HL-60 (cell line): ENCODE measurements at regions not wholly inside any gene's neighbourhood (a gene's known extent, or its start where the extent isn't known, plus 50 kb on each side); places are given as distances from the start of the nearest gene placed in this dataset.

Experiments used
- DNase-seq, 2 experiments: peaks; one replicate each; pipeline ENCODE4 v3.0.0-alpha.2; 2010 to 2020; ENCODE audit warnings: low read depth in 1 of 2, low spot score in 1 of 2
- H3K27ac ChIP-seq: fragments of 250-450 bp; sonication (Bioruptor Pico); replicated peaks from 2 replicates; pipeline ENCODE4 v1.5.1; 2020; ENCODE audit warnings: mild to moderate bottlenecking, moderate library complexity
- H3K27me3 ChIP-seq: fragments of 250-450 bp; sonication (Bioruptor Pico); 2 replicates; pipeline ENCODE4 v1.5.1; 2021; ENCODE audit warnings: mild to moderate bottlenecking, moderate library complexity; ENCODE audit not compliant: insufficient read depth, poor library complexity, severe bottlenecking
- H3K4me3 ChIP-seq: replicated peaks from 2 replicates; pipeline ENCODE4 v1.5.1; 2011; ENCODE audit warnings: mild to moderate bottlenecking, control low read depth, low read length; ENCODE audit not compliant: insufficient read depth
- GABPA ChIP-seq: IDR thresholded peaks from 2 replicates; pipeline ENCODE4 v1.6.1; 2012; ENCODE audit warnings: low read depth
- POLR2AphosphoS5 ChIP-seq: IDR thresholded peaks from 2 replicates; pipeline ENCODE4 v1.6.1; 2012; ENCODE audit warnings: low read depth
- SPI1 ChIP-seq: IDR thresholded peaks from 2 replicates; pipeline ENCODE4 v1.6.1; 2012; ENCODE audit warnings: low read depth, mild to moderate bottlenecking, borderline replicate concordance
- TF ChIP-seq, protein P1 (sequence below): IDR thresholded peaks from 2 replicates; pipeline ENCODE4 v1.6.1; 2012; ENCODE audit warnings: low read depth; ENCODE audit not compliant: insufficient replicate concordance
- TF ChIP-seq, protein P2 (sequence below): IDR thresholded peaks from one replicate; pipeline ENCODE4 v1.5.1; 2011; ENCODE audit warnings: low read length, control low read depth, inconsistent platforms; ENCODE audit not compliant: insufficient read depth

DNA sequence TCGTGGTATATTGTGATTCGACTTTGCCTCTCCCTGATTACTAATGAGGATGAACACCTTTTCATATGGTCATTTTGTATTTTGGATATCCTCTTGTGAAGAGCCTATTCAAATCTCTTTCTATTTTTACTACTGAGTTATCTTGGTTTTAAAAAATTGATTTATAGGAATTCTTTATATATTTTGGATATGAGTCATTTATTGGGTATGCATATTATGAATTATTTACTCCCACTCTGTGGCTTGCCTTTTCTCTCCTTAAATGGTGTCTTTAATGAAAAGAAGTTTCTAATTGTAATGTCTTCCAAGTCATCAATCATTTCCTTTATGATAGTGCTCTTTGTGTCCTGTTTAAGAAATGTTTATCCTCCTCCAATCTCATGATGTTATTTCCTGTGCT is 191.5 kb upstream of the DPH6 start:
- no peaks in the 10 kb centered on the region for H3K27me3 ChIP-seq
- TF ChIP-seq, protein P1, sequence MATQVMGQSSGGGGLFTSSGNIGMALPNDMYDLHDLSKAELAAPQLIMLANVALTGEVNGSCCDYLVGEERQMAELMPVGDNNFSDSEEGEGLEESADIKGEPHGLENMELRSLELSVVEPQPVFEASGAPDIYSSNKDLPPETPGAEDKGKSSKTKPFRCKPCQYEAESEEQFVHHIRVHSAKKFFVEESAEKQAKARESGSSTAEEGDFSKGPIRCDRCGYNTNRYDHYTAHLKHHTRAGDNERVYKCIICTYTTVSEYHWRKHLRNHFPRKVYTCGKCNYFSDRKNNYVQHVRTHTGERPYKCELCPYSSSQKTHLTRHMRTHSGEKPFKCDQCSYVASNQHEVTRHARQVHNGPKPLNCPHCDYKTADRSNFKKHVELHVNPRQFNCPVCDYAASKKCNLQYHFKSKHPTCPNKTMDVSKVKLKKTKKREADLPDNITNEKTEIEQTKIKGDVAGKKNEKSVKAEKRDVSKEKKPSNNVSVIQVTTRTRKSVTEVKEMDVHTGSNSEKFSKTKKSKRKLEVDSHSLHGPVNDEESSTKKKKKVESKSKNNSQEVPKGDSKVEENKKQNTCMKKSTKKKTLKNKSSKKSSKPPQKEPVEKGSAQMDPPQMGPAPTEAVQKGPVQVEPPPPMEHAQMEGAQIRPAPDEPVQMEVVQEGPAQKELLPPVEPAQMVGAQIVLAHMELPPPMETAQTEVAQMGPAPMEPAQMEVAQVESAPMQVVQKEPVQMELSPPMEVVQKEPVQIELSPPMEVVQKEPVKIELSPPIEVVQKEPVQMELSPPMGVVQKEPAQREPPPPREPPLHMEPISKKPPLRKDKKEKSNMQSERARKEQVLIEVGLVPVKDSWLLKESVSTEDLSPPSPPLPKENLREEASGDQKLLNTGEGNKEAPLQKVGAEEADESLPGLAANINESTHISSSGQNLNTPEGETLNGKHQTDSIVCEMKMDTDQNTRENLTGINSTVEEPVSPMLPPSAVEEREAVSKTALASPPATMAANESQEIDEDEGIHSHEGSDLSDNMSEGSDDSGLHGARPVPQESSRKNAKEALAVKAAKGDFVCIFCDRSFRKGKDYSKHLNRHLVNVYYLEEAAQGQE, result no peak
- TF ChIP-seq SPI1, result no peak
- no peak for DNase-seq
- no peak overlapping the region for H3K27ac ChIP-seq
- no peak overlapping the region for H3K4me3 ChIP-seq

DNA sequence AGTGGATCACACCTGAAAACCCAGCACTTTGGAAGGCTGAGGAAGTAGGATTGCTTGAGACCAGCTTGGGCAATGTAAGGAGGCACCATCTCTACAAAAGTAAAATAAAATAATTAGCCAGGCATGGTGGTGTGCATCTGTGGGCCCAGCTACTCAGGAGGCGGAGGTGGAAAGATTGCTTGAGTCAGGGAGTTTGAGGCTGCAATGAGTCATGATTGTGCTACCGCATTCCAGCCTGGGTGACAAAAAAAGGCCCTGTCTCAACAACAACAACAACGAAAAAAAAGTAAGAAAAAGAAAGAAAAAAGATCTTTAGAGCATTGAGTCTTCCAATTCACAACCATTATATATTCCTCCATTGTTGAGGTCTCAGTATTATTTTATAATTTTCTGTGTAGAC is 192.4 kb upstream of the DPH6 start:
- TF ChIP-seq POLR2AphosphoS5 (no peak), SPI1 (no peak), GABPA (no peak)
- TF ChIP-seq, protein P2, sequence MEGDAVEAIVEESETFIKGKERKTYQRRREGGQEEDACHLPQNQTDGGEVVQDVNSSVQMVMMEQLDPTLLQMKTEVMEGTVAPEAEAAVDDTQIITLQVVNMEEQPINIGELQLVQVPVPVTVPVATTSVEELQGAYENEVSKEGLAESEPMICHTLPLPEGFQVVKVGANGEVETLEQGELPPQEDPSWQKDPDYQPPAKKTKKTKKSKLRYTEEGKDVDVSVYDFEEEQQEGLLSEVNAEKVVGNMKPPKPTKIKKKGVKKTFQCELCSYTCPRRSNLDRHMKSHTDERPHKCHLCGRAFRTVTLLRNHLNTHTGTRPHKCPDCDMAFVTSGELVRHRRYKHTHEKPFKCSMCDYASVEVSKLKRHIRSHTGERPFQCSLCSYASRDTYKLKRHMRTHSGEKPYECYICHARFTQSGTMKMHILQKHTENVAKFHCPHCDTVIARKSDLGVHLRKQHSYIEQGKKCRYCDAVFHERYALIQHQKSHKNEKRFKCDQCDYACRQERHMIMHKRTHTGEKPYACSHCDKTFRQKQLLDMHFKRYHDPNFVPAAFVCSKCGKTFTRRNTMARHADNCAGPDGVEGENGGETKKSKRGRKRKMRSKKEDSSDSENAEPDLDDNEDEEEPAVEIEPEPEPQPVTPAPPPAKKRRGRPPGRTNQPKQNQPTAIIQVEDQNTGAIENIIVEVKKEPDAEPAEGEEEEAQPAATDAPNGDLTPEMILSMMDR, result no peak
- TF ChIP-seq, protein P1, result no peak
- Histone ChIP-seq H3K4me3 (no peak overlapping the region), H3K27me3 (no peaks in the 10 kb centered on the region), H3K27ac (no peak overlapping the region)
- no peak for DNase-seq

DNA sequence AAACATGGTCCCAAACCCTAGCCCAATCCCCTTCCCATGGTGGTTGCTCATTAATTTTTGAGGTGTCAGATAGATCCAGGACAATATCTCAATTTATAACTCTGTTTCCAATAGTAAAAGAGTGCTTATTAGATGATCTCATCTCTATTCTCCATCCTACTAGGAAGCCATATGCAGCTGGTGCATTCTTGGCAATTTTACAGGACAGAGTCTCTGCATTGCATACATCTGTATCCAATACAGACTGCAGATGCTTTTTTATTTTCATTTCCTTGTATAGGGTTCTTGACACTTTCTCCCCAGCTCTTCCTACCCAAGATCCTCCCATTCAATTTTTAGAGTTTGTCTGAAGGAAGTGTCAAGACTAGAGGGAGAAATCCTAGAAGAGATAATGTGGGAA is 194.8 kb upstream of the DPH6 start:
- H3K4me3 ChIP-seq, result no peak overlapping the region
- no peak overlapping the region for H3K27ac ChIP-seq
- no peak for DNase-seq
- TF ChIP-seq, protein P1, result no peak
- TF ChIP-seq SPI1 (no peak), POLR2AphosphoS5 (no peak), GABPA (no peak)
- TF ChIP-seq, protein P2, result no peak
- no peaks in the 10 kb centered on the region for H3K27me3 ChIP-seq

DNA sequence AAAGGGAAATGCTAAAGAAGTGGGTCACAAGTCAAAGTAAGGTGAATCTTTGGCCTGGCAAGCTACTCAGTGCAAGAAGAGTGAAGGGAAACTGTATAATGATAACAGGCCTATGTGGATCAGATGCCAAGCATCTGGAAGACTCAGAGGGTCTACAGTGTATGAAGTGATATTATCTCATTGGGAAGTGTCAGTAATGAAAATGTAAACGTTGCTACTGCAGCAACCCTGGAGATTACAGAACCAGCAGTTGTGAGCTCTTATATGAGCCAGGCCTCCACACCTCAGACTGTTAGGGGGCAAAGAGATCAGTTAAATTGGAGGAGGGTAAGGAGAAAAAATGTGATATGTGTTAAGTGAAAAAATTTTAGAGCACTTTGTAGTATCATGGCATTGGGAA is 195.4 kb upstream of the DPH6 start:
- Histone ChIP-seq H3K27me3 (no peaks in the 10 kb centered on the region), H3K4me3 (no peak overlapping the region), H3K27ac (no peak overlapping the region)
- TF ChIP-seq, protein P2, result no peak
- TF ChIP-seq, protein P1, result no peak
- TF ChIP-seq POLR2AphosphoS5, result no peak
- no peak for TF ChIP-seq SPI1
- TF ChIP-seq GABPA, result no peak
- DNase-seq, result no peak
